H9 (cell line): ENCODE measurements at regions not wholly inside any gene's neighbourhood (a gene's known extent, or its start where the extent isn't known, plus 50 kb on each side); places are given as distances from the start of the nearest gene placed in this dataset.

Experiments
- DNase-seq: peaks from one replicate; pipeline ENCODE4 v3.0.0-alpha.2; 2017
- H2AFZ ChIP-seq: one replicate; pipeline ENCODE4 v1.6.1; 2013; ENCODE audit warnings: mild to moderate bottlenecking, low read length, control low read depth, moderate library complexity
- H2AK5ac ChIP-seq: 2 replicates; pipeline ENCODE4 v1.6.1; 2013; ENCODE audit warnings: low read length, control low read depth, mixed read lengths; ENCODE audit not compliant: insufficient read length
- H2BK120ac ChIP-seq: one replicate; pipeline ENCODE4 v1.6.1; 2013; ENCODE audit warnings: low read depth, mild to moderate bottlenecking, low read length, control low read depth, inconsistent platforms; ENCODE audit not compliant: poor library complexity, severe bottlenecking
- H2BK12ac ChIP-seq: 2 replicates; pipeline ENCODE4 v1.6.1; 2013; ENCODE audit warnings: low read length, control low read depth, mixed read lengths, low read depth; ENCODE audit not compliant: insufficient read length
- H2BK15ac ChIP-seq: 2 replicates; pipeline ENCODE4 v1.6.1; 2013; ENCODE audit warnings: low read depth, low read length, control low read depth
- H2BK20ac ChIP-seq: one replicate; pipeline ENCODE4 v1.6.1; 2013; ENCODE audit warnings: low read depth, mild to moderate bottlenecking, low read length, control low read depth, inconsistent platforms; ENCODE audit not compliant: poor library complexity, severe bottlenecking
- H2BK5ac ChIP-seq: 2 replicates; pipeline ENCODE4 v1.6.1; 2013; ENCODE audit warnings: low read length, control low read depth, mixed read lengths; ENCODE audit not compliant: insufficient read length
- H3K14ac ChIP-seq: 2 replicates; pipeline ENCODE4 v1.6.1; 2013; ENCODE audit warnings: low read length, control low read depth; ENCODE audit not compliant: insufficient read depth
- H3K18ac ChIP-seq: 2 replicates; pipeline ENCODE4 v1.6.1; 2013; ENCODE audit warnings: low read depth, mild to moderate bottlenecking, mixed read lengths, low read length, control low read depth; ENCODE audit not compliant: insufficient read length
- H3K23ac ChIP-seq: 2 replicates; pipeline ENCODE4 v1.6.1; 2013; ENCODE audit warnings: low read length, control low read depth, mixed read lengths, low read depth; ENCODE audit not compliant: insufficient read length
- H3K23me2 ChIP-seq: 2 replicates; pipeline ENCODE4 v1.6.1; 2013; ENCODE audit warnings: low read depth, mild to moderate bottlenecking, mixed read lengths, low read length, control low read depth; ENCODE audit not compliant: insufficient read length, poor library complexity, severe bottlenecking
- H3K27ac ChIP-seq: 2 replicates; pipeline ENCODE4 v1.5.1; 2013; ENCODE audit warnings: low read length, control low read depth, mixed read lengths, low read depth; ENCODE audit not compliant: insufficient read length
- H3K27me3 ChIP-seq: 2 replicates; pipeline ENCODE4 v1.6.1; 2013; ENCODE audit warnings: low read length, control low read depth, inconsistent platforms; ENCODE audit not compliant: insufficient read depth
- H3K4ac ChIP-seq: 2 replicates; pipeline ENCODE4 v1.6.1; 2013; ENCODE audit warnings: low read depth, mild to moderate bottlenecking, control low read depth, inconsistent platforms, low read length, moderate library complexity
- H3K4me1 ChIP-seq: 2 replicates; pipeline ENCODE4 v1.6.1; 2013; ENCODE audit warnings: low read length, control low read depth, inconsistent platforms; ENCODE audit not compliant: insufficient read depth
- H3K4me2 ChIP-seq: 2 replicates; pipeline ENCODE4 v1.6.1; 2013; ENCODE audit warnings: low read length, control low read depth, mixed read lengths; ENCODE audit not compliant: insufficient read length, insufficient read depth
- H3K56ac ChIP-seq: 2 replicates; pipeline ENCODE4 v1.6.1; 2013; ENCODE audit warnings: low read depth, mild to moderate bottlenecking, mixed read lengths, low read length, control low read depth; ENCODE audit not compliant: insufficient read length
- H3K79me1 ChIP-seq: 2 replicates; pipeline ENCODE4 v1.6.1; 2013; ENCODE audit warnings: low read depth, mild to moderate bottlenecking, moderate library complexity, low read length, control low read depth, inconsistent platforms; ENCODE audit not compliant: insufficient read depth, poor library complexity, severe bottlenecking
- H3K79me2 ChIP-seq: 2 replicates; pipeline ENCODE4 v1.6.1; 2013; ENCODE audit warnings: low read length, control low read depth, inconsistent platforms; ENCODE audit not compliant: insufficient read depth
- H3K9ac ChIP-seq: 2 replicates; pipeline ENCODE4 v1.6.1; 2013; ENCODE audit warnings: low read length, control low read depth, mixed read lengths; ENCODE audit not compliant: insufficient read length; ENCODE audit errors: extremely low read depth
- H3K9me3 ChIP-seq: one replicate; pipeline ENCODE4 v1.6.1; 2013; ENCODE audit warnings: low read depth, low read length, inconsistent platforms; ENCODE audit not compliant: control insufficient read depth
- H3T11ph ChIP-seq: one replicate; pipeline ENCODE4 v1.6.1; 2013; ENCODE audit warnings: mild to moderate bottlenecking, low read length, control low read depth, inconsistent platforms
- H4K20me1 ChIP-seq: one replicate; pipeline ENCODE4 v1.6.1; 2013; ENCODE audit not compliant: control insufficient read depth, insufficient read length, insufficient read depth
- H4K5ac ChIP-seq: 2 replicates; pipeline ENCODE4 v1.6.1; 2013; ENCODE audit warnings: low read depth, mild to moderate bottlenecking, mixed read lengths, low read length, control low read depth; ENCODE audit not compliant: insufficient read length
- H4K8ac ChIP-seq: replicated peaks from 2 replicates; pipeline ENCODE4 v1.6.1; 2013; ENCODE audit warnings: low read length, control low read depth, mixed read lengths, low read depth; ENCODE audit not compliant: insufficient read length
- H4K91ac ChIP-seq: 2 replicates; pipeline ENCODE4 v1.6.1; 2013; ENCODE audit warnings: low read depth, mild to moderate bottlenecking, moderate library complexity, mixed read lengths, low read length, control low read depth; ENCODE audit not compliant: insufficient read length
- H3K27ac Mint-ChIP-seq, 3 experiments: 2 replicates in 2 of 3; 3 replicates in 1 of 3; pipeline ENCODE4 v1.8.0; 2020 to 2021; ENCODE audit warnings: mixed read lengths in 3 of 3, mild to moderate bottlenecking in 1 of 3, moderate library complexity in 1 of 3
- H3K27me3 Mint-ChIP-seq: 2 replicates; pipeline ENCODE4 v1.8.0; 2021; ENCODE audit warnings: low read depth, mild to moderate bottlenecking, moderate library complexity, mixed read lengths
- H3K36me3 Mint-ChIP-seq, 3 experiments: 2 replicates in 2 of 3; 3 replicates in 1 of 3; pipeline ENCODE4 v1.8.0; 2020 to 2021; ENCODE audit warnings: low read depth in 3 of 3, mixed read lengths in 3 of 3; ENCODE audit not compliant: insufficient read depth in 1 of 3
- H3K4me1 Mint-ChIP-seq, 2 experiments: 2 replicates each; pipeline ENCODE4 v1.8.0; 2020; ENCODE audit warnings: mixed read lengths in 2 of 2
- H3K4me3 Mint-ChIP-seq, 2 experiments: 2 replicates in 1 of 2; 3 replicates in 1 of 2; pipeline ENCODE4 v1.8.0; 2020 to 2021; ENCODE audit warnings: mild to moderate bottlenecking in 2 of 2, mixed read lengths in 2 of 2, moderate library complexity in 1 of 2
- H3K9me3 Mint-ChIP-seq, 2 experiments: 2 replicates in 1 of 2; 3 replicates in 1 of 2; pipeline ENCODE4 v1.8.0; 2020; ENCODE audit warnings: mild to moderate bottlenecking in 2 of 2, mixed read lengths in 2 of 2, moderate library complexity in 1 of 2
- CTCF ChIP-seq: fragments of 200-600 bp; sonication (generic); conservative IDR thresholded peaks from 3 replicates; pipeline ENCODE4 v1.8.0; 2021; ENCODE audit warnings: antibody characterized with exemption, mild to moderate bottlenecking
- WGBS: extraction: QIAGEN DNeasy Blood & Tissue Kit; methylation state at CpG from one replicate; pipeline ENCODE4 v1.1.7; 2013; ENCODE audit warnings: missing lambda C conversion rate, low lambda C conversion rate, mixed read lengths; ENCODE audit not compliant: insufficient read length; ENCODE audit errors: extremely low coverage; 5-methylcytosine and 5-hydroxymethylcytosine counted together

- H3K36me3 Mint-ChIP-seq = no peaks in the 10 kb centered on the region
- H3K27me3 Mint-ChIP-seq = no peaks in the 10 kb centered on the region
- Histone ChIP-seq H4K5ac (no peak overlapping the region), H4K8ac (no peak overlapping the region), H2BK5ac (no peak overlapping the region), H2AFZ (no peak overlapping the region), H3K4ac (no peak overlapping the region), H4K20me1 (no peaks in the 10 kb centered on the region), H3K9me3 (no peaks in the 10 kb centered on the region), H2BK12ac (no peak overlapping the region), H3T11ph (no peak overlapping the region), H3K79me1 (no peaks in the 10 kb centered on the region), H2BK15ac (no peak overlapping the region), H3K23ac (no peak overlapping the region), H3K56ac (no peak overlapping the region), H2BK120ac (no peak overlapping the region), H3K4me1 (no peaks in the 10 kb centered on the region), H3K14ac (no peak overlapping the region), H3K18ac (no peak overlapping the region), H3K27ac (no peak overlapping the region), H3K79me2 (no peaks in the 10 kb centered on the region), H3K23me2 (no peaks in the 10 kb centered on the region), H4K91ac (no peak overlapping the region), H3K27me3 (no peaks in the 10 kb centered on the region), H2AK5ac (no peak overlapping the region), H3K9ac (no peak overlapping the region), H3K4me2 (no peak overlapping the region), H2BK20ac (no peak overlapping the region)
- no peaks in the 10 kb centered on the region; a peak in 1 of 5 replicates for H3K9me3 Mint-ChIP-seq
- H3K4me1 Mint-ChIP-seq = peaks cover 7% of the 10 kb centered on the region in 2 experiments
- no CpG with 5 or more reads among the region's 3 CpGs for WGBS
- TF ChIP-seq CTCF = no peak
- no peak overlapping the region for H3K27ac Mint-ChIP-seq
- no peak overlapping the region for H3K4me3 Mint-ChIP-seq
- no peak for DNase-seq
These were observed 199.8 kb downstream of the RPL10L start for GRCh38 chr14:46451800-46452199.
